Endothelial cell (in vitro differentiated cells): ENCODE measurements at regions not wholly inside any gene's neighbourhood (a gene's known extent, or its start where the extent isn't known, plus 50 kb on each side); places are given as distances from the start of the nearest gene placed in this dataset.

Experiments used
- DNase-seq: peaks from one replicate; pipeline ENCODE4 v3.0.0; 2021; ENCODE audit warnings: low spot score
- H3K27ac Mint-ChIP-seq: one replicate; pipeline ENCODE4 v1.8.0; 2021; ENCODE audit warnings: mixed read lengths, inconsistent platforms; ENCODE audit not compliant: unreplicated experiment
- H3K27me3 Mint-ChIP-seq: one replicate; pipeline ENCODE4 v1.8.0; 2021; ENCODE audit warnings: mild to moderate bottlenecking, moderate library complexity, mixed read lengths, inconsistent platforms; ENCODE audit not compliant: unreplicated experiment
- H3K36me3 Mint-ChIP-seq: one replicate; pipeline ENCODE4 v1.8.0; 2021; ENCODE audit warnings: mild to moderate bottlenecking, low read depth, mixed read lengths, inconsistent platforms; ENCODE audit not compliant: unreplicated experiment
- H3K4me1 Mint-ChIP-seq: one replicate; pipeline ENCODE4 v1.8.0; 2021; ENCODE audit warnings: mild to moderate bottlenecking, mixed read lengths, inconsistent platforms; ENCODE audit not compliant: unreplicated experiment
- H3K4me3 Mint-ChIP-seq: one replicate; pipeline ENCODE4 v1.8.0; 2021; ENCODE audit warnings: mild to moderate bottlenecking, mixed read lengths, inconsistent platforms; ENCODE audit not compliant: unreplicated experiment
- H3K9me3 Mint-ChIP-seq: one replicate; pipeline ENCODE4 v1.8.0; 2021; ENCODE audit warnings: mixed read lengths, inconsistent platforms; ENCODE audit not compliant: unreplicated experiment
- TF ChIP-seq, protein P1 (sequence below): fragments of 200-600 bp; sonication (generic); IDR thresholded peaks from one replicate; pipeline ENCODE4 v1.5.0; 2021; ENCODE audit warnings: antibody characterized with exemption; ENCODE audit not compliant: unreplicated experiment

DNA sequence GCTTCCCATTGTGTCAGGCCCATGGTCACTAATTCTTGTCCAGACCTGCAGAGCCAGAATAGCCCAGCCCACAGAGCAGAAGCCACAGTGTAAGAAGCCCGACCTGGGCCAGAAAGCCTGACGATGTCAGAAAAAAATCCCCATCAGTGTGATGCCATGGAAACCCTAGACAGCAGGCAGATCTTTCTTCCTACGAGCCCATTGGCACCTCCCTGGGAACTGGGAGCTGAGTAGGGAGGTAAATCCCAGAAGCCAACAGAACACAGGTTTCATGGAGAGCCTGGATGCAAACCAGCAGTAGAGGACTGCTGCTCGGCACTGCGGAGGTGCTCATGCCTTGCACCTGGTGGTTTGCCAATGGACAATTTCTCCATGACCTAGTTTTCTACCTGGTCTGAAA is 82.2 kb upstream of the SLC22A16 start:
- Mint-ChIP-seq H3K4me3 (no peak overlapping the region), H3K9me3 (no peaks in the 10 kb centered on the region), H3K4me1 (peaks cover 12% of the 10 kb centered on the region), H3K27ac (no peak overlapping the region), H3K27me3 (peaks cover 6% of the 10 kb centered on the region), H3K36me3 (peaks cover 6% of the 10 kb centered on the region)
- TF ChIP-seq, protein P1, sequence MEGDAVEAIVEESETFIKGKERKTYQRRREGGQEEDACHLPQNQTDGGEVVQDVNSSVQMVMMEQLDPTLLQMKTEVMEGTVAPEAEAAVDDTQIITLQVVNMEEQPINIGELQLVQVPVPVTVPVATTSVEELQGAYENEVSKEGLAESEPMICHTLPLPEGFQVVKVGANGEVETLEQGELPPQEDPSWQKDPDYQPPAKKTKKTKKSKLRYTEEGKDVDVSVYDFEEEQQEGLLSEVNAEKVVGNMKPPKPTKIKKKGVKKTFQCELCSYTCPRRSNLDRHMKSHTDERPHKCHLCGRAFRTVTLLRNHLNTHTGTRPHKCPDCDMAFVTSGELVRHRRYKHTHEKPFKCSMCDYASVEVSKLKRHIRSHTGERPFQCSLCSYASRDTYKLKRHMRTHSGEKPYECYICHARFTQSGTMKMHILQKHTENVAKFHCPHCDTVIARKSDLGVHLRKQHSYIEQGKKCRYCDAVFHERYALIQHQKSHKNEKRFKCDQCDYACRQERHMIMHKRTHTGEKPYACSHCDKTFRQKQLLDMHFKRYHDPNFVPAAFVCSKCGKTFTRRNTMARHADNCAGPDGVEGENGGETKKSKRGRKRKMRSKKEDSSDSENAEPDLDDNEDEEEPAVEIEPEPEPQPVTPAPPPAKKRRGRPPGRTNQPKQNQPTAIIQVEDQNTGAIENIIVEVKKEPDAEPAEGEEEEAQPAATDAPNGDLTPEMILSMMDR, result no peak
- no peak for DNase-seq

DNA sequence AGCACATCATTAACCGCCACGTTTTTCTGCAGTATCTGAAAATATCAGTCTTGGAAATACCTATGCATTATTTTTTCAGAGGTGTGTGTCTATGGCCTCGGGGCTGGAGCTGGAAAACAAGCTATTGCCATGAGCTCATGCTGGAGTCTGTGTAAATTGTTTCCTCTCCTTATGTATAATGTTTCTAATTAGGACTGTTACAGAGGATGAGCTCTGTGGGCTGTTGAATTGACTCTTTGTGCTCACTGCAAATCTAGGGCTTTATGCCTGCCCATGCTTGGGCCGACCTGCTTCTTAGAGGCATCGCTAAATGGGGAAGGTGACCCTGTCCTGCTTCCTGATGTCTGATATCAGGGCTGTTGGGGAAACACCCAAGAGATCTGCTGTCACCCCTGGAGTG is 80.8 kb upstream of the SLC22A16 start:
- Mint-ChIP-seq H3K27me3 (peaks cover 4% of the 10 kb centered on the region), H3K4me1 (peaks cover 12% of the 10 kb centered on the region), H3K4me3 (no peak overlapping the region), H3K27ac (no peak overlapping the region), H3K9me3 (no peaks in the 10 kb centered on the region), H3K36me3 (no peaks in the 10 kb centered on the region)
- TF ChIP-seq, protein P1, result no peak
- DNase-seq, result no peak

DNA sequence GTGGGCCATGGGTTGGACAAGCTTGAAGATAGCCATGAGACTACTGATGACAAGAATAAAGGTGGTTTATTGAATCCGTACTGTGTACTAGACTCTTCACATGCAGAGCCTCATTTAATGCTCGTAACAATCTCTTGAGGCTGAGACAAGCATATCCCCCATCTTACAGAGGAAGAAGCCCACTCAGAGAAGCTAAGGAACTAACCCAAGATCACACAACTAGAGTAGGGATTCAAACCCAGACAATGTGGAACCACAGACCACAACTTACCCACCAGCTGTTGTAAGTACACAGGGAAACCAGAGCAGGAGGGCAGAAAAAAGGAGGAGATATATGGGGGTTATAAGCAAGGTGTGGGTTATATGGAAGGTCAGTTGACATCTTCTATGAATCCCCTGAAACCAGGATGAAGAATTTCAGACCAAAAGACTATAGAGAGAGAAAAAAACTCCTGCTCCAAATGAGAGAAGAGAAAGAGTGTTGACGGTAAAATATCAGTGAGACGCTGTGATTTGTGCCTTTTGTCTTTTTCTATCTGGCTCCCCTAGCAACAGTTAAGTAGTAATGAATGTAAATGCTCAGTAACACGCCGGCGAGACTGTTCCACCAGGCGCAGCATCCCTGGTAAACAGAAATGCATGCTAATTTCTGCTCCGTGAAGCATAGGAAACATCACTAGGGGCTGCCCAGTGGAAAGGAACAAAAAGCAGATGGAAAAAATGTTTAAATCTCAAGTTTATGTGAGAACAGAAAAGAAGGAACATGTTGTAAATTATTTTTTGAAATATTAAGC is 80.1 kb upstream of the SLC22A16 start:
- DNase-seq, result no peak
- Mint-ChIP-seq H3K4me3 (no peak overlapping the region), H3K27ac (no peak overlapping the region), H3K4me1 (peaks cover 12% of the 10 kb centered on the region), H3K36me3 (no peaks in the 10 kb centered on the region), H3K27me3 (peaks cover 2% of the 10 kb centered on the region), H3K9me3 (no peaks in the 10 kb centered on the region)
- TF ChIP-seq, protein P1, result no peak

DNA sequence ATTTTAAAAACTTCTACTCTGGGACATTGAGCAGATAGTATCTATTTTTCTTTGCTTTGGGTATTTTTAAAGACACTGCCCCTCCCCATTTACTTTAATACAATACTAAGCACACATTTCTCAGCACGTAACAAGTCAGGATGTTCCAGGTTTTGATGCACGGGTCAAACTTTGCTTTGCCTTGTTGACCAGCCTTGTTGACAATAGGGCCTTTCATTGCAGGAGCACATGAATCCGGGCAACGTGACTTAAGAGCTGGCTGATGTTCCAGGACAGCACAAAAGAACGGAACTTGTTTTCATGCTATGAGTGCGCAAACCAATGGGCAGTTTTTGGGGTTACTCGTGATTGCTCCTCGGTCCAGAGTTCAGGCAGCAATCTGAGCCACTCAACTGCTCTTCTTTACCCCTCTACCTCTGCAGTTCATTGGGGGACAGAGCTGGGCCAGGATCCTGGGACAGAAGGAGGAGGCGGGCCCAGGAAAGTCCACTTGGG is 78.6 kb upstream of the SLC22A16 start:
- no peak for DNase-seq
- TF ChIP-seq, protein P1, result no peak
- Mint-ChIP-seq H3K4me3 (no peak overlapping the region), H3K4me1 (peaks cover 3% of the 10 kb centered on the region), H3K27ac (no peak overlapping the region), H3K36me3 (no peaks in the 10 kb centered on the region), H3K27me3 (peaks cover 2% of the 10 kb centered on the region), H3K9me3 (no peaks in the 10 kb centered on the region)

DNA sequence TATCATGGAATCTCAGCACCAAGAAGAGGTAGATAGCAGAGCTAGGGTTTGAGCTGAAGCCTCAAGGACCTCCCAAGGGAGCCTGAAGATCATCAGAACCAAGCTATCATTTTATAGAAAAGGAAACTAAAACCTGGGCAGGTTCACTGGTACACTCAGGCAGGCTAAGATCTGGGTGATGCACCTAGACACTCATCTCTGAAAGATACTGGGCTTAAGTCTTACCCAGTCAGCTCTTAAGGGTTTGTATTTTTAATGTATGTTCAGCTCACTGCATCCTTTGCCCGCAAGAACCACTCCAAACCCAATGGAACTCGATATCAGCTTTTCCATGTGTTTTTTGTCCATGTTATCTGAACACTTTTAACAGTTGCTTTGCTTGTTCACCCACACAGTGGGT is 78.0 kb upstream of the SLC22A16 start:
- Mint-ChIP-seq H3K9me3 (no peaks in the 10 kb centered on the region), H3K4me1 (peaks cover 3% of the 10 kb centered on the region), H3K36me3 (no peaks in the 10 kb centered on the region), H3K27ac (no peak overlapping the region), H3K4me3 (no peak overlapping the region), H3K27me3 (peaks cover 2% of the 10 kb centered on the region)
- TF ChIP-seq, protein P1, result no peak
- DNase-seq, result no peak
